GM12878 (cell line): ENCODE measurements at regions not wholly inside any gene's neighbourhood (a gene's known extent, or its start where the extent isn't known, plus 50 kb on each side); places are given as distances from the start of the nearest gene placed in this dataset.

Experiments
- ATAC-seq: fragments of 200-7000 bp; cut with Tn5 transposase; 3 replicates; pipeline ENCODE4 v1.9.1; 2020; ENCODE audit warnings: mild to moderate bottlenecking, moderate library complexity
- BruUV-seq: library from RNA; stranded (reverse); fragments of 400-500 nt; replicated peaks from 2 replicates; lab custom pipeline; 2021; lab: Mats Ljungman, UMichigan
- CTCF ChIA-PET: fragments of 300-600 bp; sonication (Branson Sonifier 250); formaldehyde crosslinking; extraction: SDS; loops from one replicate; lab custom pipeline; 2021; ENCODE audit warnings: inconsistent platforms; lab: Yijun Ruan, JAX
- POLR2A ChIA-PET: fragments of 350-600 bp; formaldehyde crosslinking; extraction: SDS; loops from one replicate; lab custom pipeline; 2021; ENCODE audit warnings: inconsistent platforms; lab: Charles Lee
- RAD21 ChIA-PET: fragments of 300-600 bp; sonication (Branson Sonifier 250); formaldehyde crosslinking; loops from one replicate; lab custom pipeline; 2023; ENCODE audit warnings: antibody characterized with exemption; ENCODE audit not compliant: unreplicated experiment; lab: Charles Lee
- SMC1A ChIA-PET: fragments of 300-600 bp; sonication (Branson Sonifier 250); formaldehyde crosslinking; loops from one replicate; lab custom pipeline; 2023; ENCODE audit not compliant: unreplicated experiment, uncharacterized antibody; lab: Charles Lee
- DNase-seq: peaks from one replicate; pipeline ENCODE4 v3.0.0-alpha.2; 2011; ENCODE audit warnings: low read depth, low spot score
- FAIRE-seq: peaks from 3 replicates; lab custom pipeline; 2011; peaks lifted over from hg19 to GRCh38; lab: Jason Lieb, UNC
- H2AFZ ChIP-seq: 2 replicates; pipeline ENCODE4 v1.6.0; 2011; ENCODE audit warnings: low read depth, low read length, control low read depth; ENCODE audit not compliant: control insufficient read depth
- H3K27ac ChIP-seq: 2 replicates; pipeline ENCODE4 v1.5.1; 2011; ENCODE audit warnings: control low read depth; ENCODE audit not compliant: control insufficient read depth, insufficient read depth
- H3K27me3 ChIP-seq, 2 experiments: replicated peaks in 1 of 2; 2 replicates each; pipeline versions ENCODE4 v1.6.0 to v1.6.1; 2011; ENCODE audit warnings: low read length in 1 of 2; ENCODE audit not compliant: control insufficient read depth in 2 of 2, insufficient read depth in 2 of 2
- H3K36me3 ChIP-seq, 2 experiments: 2 replicates each; pipeline ENCODE4 v1.5.1; 2011; ENCODE audit warnings: low read length in 1 of 2; ENCODE audit not compliant: control insufficient read depth in 2 of 2, insufficient read depth in 2 of 2
- H3K4me1 ChIP-seq: 2 replicates; pipeline ENCODE4 v1.6.1; 2011; ENCODE audit warnings: mild to moderate bottlenecking, low read length, moderate library complexity, mixed read lengths; ENCODE audit not compliant: control insufficient read depth, insufficient read depth
- H3K4me2 ChIP-seq: 2 replicates; pipeline ENCODE4 v1.6.0; 2011; ENCODE audit warnings: control low read depth; ENCODE audit not compliant: control insufficient read depth, insufficient read depth
- H3K4me3 ChIP-seq: fragments of 200-600 bp; sonication (generic); 2 replicates; pipeline ENCODE4 v1.5.1; 2016
- H3K79me2 ChIP-seq: 2 replicates; pipeline ENCODE4 v1.6.0; 2011; ENCODE audit warnings: low read length; ENCODE audit not compliant: control insufficient read depth, insufficient read depth
- H3K9ac ChIP-seq: 2 replicates; pipeline ENCODE4 v1.8.0; 2011; ENCODE audit warnings: low read length, control low read depth, mixed read lengths; ENCODE audit not compliant: control insufficient read depth, insufficient read depth
- H3K9me3 ChIP-seq: replicated peaks from 3 replicates; pipeline ENCODE4 v1.5.1; 2011; ENCODE audit warnings: mild to moderate bottlenecking, low read length; ENCODE audit not compliant: control insufficient read depth, insufficient read depth
- H4K20me1 ChIP-seq: 2 replicates; pipeline ENCODE4 v1.6.0; 2011; ENCODE audit not compliant: control insufficient read depth, insufficient read depth
- BMI1 ChIP-seq: fragments of 450-650 bp; IDR thresholded peaks from 2 replicates; pipeline ENCODE4 v1.6.1; 2016; ENCODE audit warnings: mild to moderate bottlenecking, moderate library complexity, borderline replicate concordance
- CBX3 ChIP-seq: fragments of 200-600 bp; sonication (generic); IDR thresholded peaks from 2 replicates; pipeline ENCODE4 v1.6.1; 2016; ENCODE audit warnings: low read depth, borderline replicate concordance
- CBX5 ChIP-seq: sonication (generic); IDR thresholded peaks from 2 replicates; pipeline ENCODE4 v1.6.1; 2016; ENCODE audit warnings: low read depth, moderate library complexity, mild to moderate bottlenecking, inconsistent platforms
- ESRRA ChIP-seq: IDR thresholded peaks from 2 replicates; pipeline ENCODE4 v1.6.1; 2012; ENCODE audit warnings: mild to moderate bottlenecking, low read length, improper control_type of control experiment
- FOXK2 ChIP-seq: fragments of 450-650 bp; IDR thresholded peaks from 2 replicates; pipeline ENCODE4 v1.6.1; 2017; ENCODE audit warnings: mild to moderate bottlenecking, moderate library complexity
- HSF1 ChIP-seq: fragments of 150-350 bp; IDR thresholded peaks from 2 replicates; pipeline ENCODE4 v1.6.1; 2014; ENCODE audit warnings: mild to moderate bottlenecking, low read depth, low read length
- MLLT1 ChIP-seq: fragments of 450-650 bp; IDR thresholded peaks from 2 replicates; pipeline ENCODE4 v1.6.1; 2016; ENCODE audit warnings: mild to moderate bottlenecking
- NFYA ChIP-seq: IDR thresholded peaks from 2 replicates; pipeline ENCODE4 v1.6.1; 2011; ENCODE audit warnings: low read depth, mild to moderate bottlenecking, low read length, improper control_type of control experiment, borderline replicate concordance
- NRF1 ChIP-seq: conservative IDR thresholded peaks from 2 replicates; pipeline ENCODE4 v1.6.1; 2011; ENCODE audit warnings: mild to moderate bottlenecking, low read depth, low read length, improper control_type of control experiment
- PAX5 ChIP-seq: IDR thresholded peaks from 2 replicates; pipeline ENCODE4 v1.6.1; 2011; ENCODE audit warnings: low read depth, low read length, borderline replicate concordance
- PAX8 ChIP-seq: fragments of 450-650 bp; IDR thresholded peaks from 2 replicates; pipeline ENCODE4 v1.6.1; 2017; ENCODE audit warnings: mild to moderate bottlenecking, moderate library complexity
- RBBP5 ChIP-seq: fragments of 200-600 bp; sonication (generic); conservative IDR thresholded peaks from 2 replicates; pipeline ENCODE4 v1.6.1; 2016
- SP1 ChIP-seq: IDR thresholded peaks from one replicate; pipeline ENCODE4 v1.6.1; 2011; ENCODE audit warnings: low read depth, low read length
- STAT3 ChIP-seq: IDR thresholded peaks from 2 replicates; pipeline ENCODE4 v1.6.1; 2011; ENCODE audit warnings: low read depth, low read length, improper control_type of control experiment
- ZZZ3 ChIP-seq: IDR thresholded peaks from 2 replicates; pipeline ENCODE4 v1.6.1; 2011; ENCODE audit warnings: low read depth; ENCODE audit not compliant: control insufficient read depth, insufficient read length
- in situ Hi-C: fragments of 300-500 bp; cut with MboI; formaldehyde crosslinking; loops from 9 replicates; pipeline ENCODE4 v1.14.3; 2018; ENCODE audit warnings: mixed read lengths
- intact Hi-C: fragments of 100-400 bp; cut with micrococcal nuclease; formaldehyde crosslinking; loops from one replicate; pipeline ENCODE4 v1.14.2; 2022; ENCODE audit not compliant: unreplicated experiment

GRCh38 chr1:230531103-230531502, 105.0 kb upstream of the PGBD5 start:
- ChIA-PET CTCF (no interaction called here), SMC1A (no interaction called here), RAD21 (no interaction called here), POLR2A (no interaction called here)
- H3K4me3 ChIP-seq = no peak overlapping the region
- intact Hi-C loops (no loop called here), in situ Hi-C loops (no loop called here)
- FAIRE-seq = no peak
- H3K4me1 ChIP-seq = no peaks in the 10 kb centered on the region
- no peak overlapping the region for H3K9ac ChIP-seq
- no peak for DNase-seq
- H3K4me2 ChIP-seq = no peak overlapping the region
- no peak for ATAC-seq
- H3K9me3 ChIP-seq = no peaks in the 10 kb centered on the region; the same call in 1 of the 3 replicates
- H3K79me2 ChIP-seq = no peaks in the 10 kb centered on the region
- H2AFZ ChIP-seq = no peak overlapping the region
- H3K27me3 ChIP-seq = no peaks in the 10 kb centered on the region
- no peak overlapping the region for H3K27ac ChIP-seq
- BruUV-seq = no TSS peak
- TF ChIP-seq NRF1 (no peak), PAX8 (no peak), HSF1 (no peak), BMI1 (no peak), PAX5 (no peak), ZZZ3 (no peak), FOXK2 (no peak), NFYA (no peak), CBX3 (no peak), STAT3 (no peak), SP1 (no peak), CBX5 (no peak), ESRRA (no peak), RBBP5 (no peak), MLLT1 (no peak)
- no peaks in the 10 kb centered on the region for H3K36me3 ChIP-seq
- H4K20me1 ChIP-seq = no peaks in the 10 kb centered on the region
